ENCODE measurements at regions not wholly inside any gene's neighbourhood (a gene's known extent, or its start where the extent isn't known, plus 50 kb on each side); places are given as distances from the start of the nearest gene placed in this dataset.

GRCh38 chr4:177947607-177948006 is 505.4 kb upstream of the AGA start:
- intact Hi-C loops (cut with micrococcal nuclease), result no loop called here
- Histone ChIP-seq H4K91ac (ENCODE audit: insufficient read depth, low read depth, low read length) (no peak overlapping the region), H3K23ac (ENCODE audit: low read depth, low read length) (no peak overlapping the region), H2AK9ac (replicated peaks; ENCODE audit: low read depth, low read length, poor library complexity) (no peak overlapping the region), H3K9me3 (ENCODE audit: control insufficient read depth, insufficient read depth, low read length) (no peaks in the 10 kb centered on the region), H3K4ac (ENCODE audit: low read depth, low read length) (no peak overlapping the region), H4K8ac (ENCODE audit: low read depth in 2 of 2, low read length in 2 of 2) (no peak overlapping the region), H4K20me1 (ENCODE audit: insufficient read depth, low read length) (no peaks in the 10 kb centered on the region), H3K4me1 (ENCODE audit: control insufficient read depth, insufficient read depth, low read length) (no peaks in the 10 kb centered on the region), H3K27ac (ENCODE audit: insufficient read depth, low read length) (no peak overlapping the region), H2AK5ac (ENCODE audit: low read depth, low read length) (no peak overlapping the region), H3K4me3 (ENCODE audit: insufficient read depth, low read depth, low read length) (no peak overlapping the region), H3K9me1 (ENCODE audit: insufficient read depth, low read length) (no peaks in the 10 kb centered on the region), H3K36me3 (ENCODE audit: control insufficient read depth, insufficient read depth, low read length) (no peaks in the 10 kb centered on the region), H2BK5ac (ENCODE audit: low read depth, low read length, poor library complexity, severe bottlenecking) (no peak overlapping the region), H2BK120ac (ENCODE audit: low read depth, low read length) (no peak overlapping the region), H3K79me1 (ENCODE audit: low read depth in 1 of 2, low read length in 2 of 2) (no peaks in the 10 kb centered on the region), H3K56ac (ENCODE audit: extremely low read depth, insufficient read depth, low read length) (no peak overlapping the region), H3K14ac (replicated peaks; ENCODE audit: low read depth, low read length) (no peak overlapping the region), H4K5ac (ENCODE audit: low read depth, low read length) (no peak overlapping the region), H2BK15ac (ENCODE audit: low read depth, low read length) (no peak overlapping the region), H2BK20ac (ENCODE audit: low read depth, low read length) (no peak overlapping the region), H2AFZ (replicated peaks; ENCODE audit: low read length, poor library complexity) (no peak overlapping the region), H3K4me2 (ENCODE audit: low read depth, low read length) (no peak overlapping the region), H3K18ac (ENCODE audit: low read depth, low read length) (no peak overlapping the region), H3K27me3 (ENCODE audit: control insufficient read depth, insufficient read depth, low read length) (no peaks in the 10 kb centered on the region), H3K9ac (ENCODE audit: low read depth, low read length) (no peak overlapping the region)
- in situ Hi-C loops (cut with MboI; ENCODE audit: low sequenced_read_pairs), result no loop called here
- ChIA-PET CTCF (no interaction called here), POLR2A (ENCODE audit: unreplicated experiment) (no interaction called here)
- DNase-seq (no peak), ATAC-seq (ENCODE audit: low read depth) (no peak)
- WGBS, 2 experiments (ENCODE audit: extremely low coverage in 2 of 2, insufficient read length in 1 of 2), result no CpG with 5 or more reads among the region's 1 CpG
- no TSS peak for BruUV-seq (replicated peaks)
- dilution Hi-C loops (cut with HindIII; ENCODE audit: low sequenced_read_pairs, unreplicated experiment), result no loop called here
- TF ChIP-seq CTCF (conservative IDR thresholded peaks at IDR 0.05; ENCODE audit: low read depth, low read length) (no peak), SMC3 (IDR thresholded peaks at IDR 0.05; ENCODE audit: low read depth, low read length) (no peak), CEBPB (IDR thresholded peaks at IDR 0.05; ENCODE audit: low read depth, low read length) (no peak), MAFK (IDR thresholded peaks at IDR 0.05; ENCODE audit: low read depth, low read length) (no peak), RFX5 (IDR thresholded peaks at IDR 0.05; ENCODE audit: low read depth, low read length) (no peak), RAD21 (IDR thresholded peaks at IDR 0.05; ENCODE audit: low read length) (no peak), USF2 (IDR thresholded peaks at IDR 0.05; ENCODE audit: low read depth, low read length) (no peak), POLR2A (IDR thresholded peaks at IDR 0.05; ENCODE audit: low read depth, low read length) (no peak), FOS (IDR thresholded peaks at IDR 0.05; ENCODE audit: low read depth, low read length) (no peak), RCOR1 (IDR thresholded peaks at IDR 0.05; ENCODE audit: insufficient replicate concordance, low read length) (no peak), NFE2L2 (IDR thresholded peaks at IDR 0.05; ENCODE audit: low read depth, low read length) (no peak), ELK1 (IDR thresholded peaks at IDR 0.05; ENCODE audit: borderline replicate concordance, low read depth, low read length) (no peak)

All from IMR-90 (cell line).